SK-N-SH treated with all-trans-retinoic acid at 6 μM for 48 hours (cell line): ENCODE measurements at regions not wholly inside any gene's neighbourhood (a gene's known extent, or its start where the extent isn't known, plus 50 kb on each side); places are given as distances from the start of the nearest gene placed in this dataset.

Source experiments
- ATAC-seq: fragments of 200-7000 bp; cut with Tn5 transposase; 3 replicates; pipeline ENCODE4 v1.9.1; 2020; ENCODE audit warnings: mild to moderate bottlenecking, moderate library complexity
- ARNTL ChIP-seq: fragments of 450-650 bp; formaldehyde crosslinking; IDR thresholded peaks from 2 replicates; pipeline ENCODE4 v1.5.0; 2020; ENCODE audit warnings: low read depth, mild to moderate bottlenecking, moderate library complexity, borderline replicate concordance
- BACH2 ChIP-seq: fragments of 250-450 bp; sonication (Bioruptor Pico); IDR thresholded peaks from 2 replicates; pipeline ENCODE4 v1.9.0; 2021; ENCODE audit warnings: mild to moderate bottlenecking, borderline replicate concordance
- CREB5 ChIP-seq: fragments of 250-450 bp; sonication (Bioruptor Pico); IDR thresholded peaks from 2 replicates; pipeline ENCODE4 v1.5.1; 2020; ENCODE audit warnings: low read depth, mild to moderate bottlenecking, moderate library complexity
- CSRNP3 ChIP-seq: fragments of 250-450 bp; sonication (Bioruptor Pico); IDR thresholded peaks from 2 replicates; pipeline ENCODE4 v1.5.1; 2021; ENCODE audit warnings: mild to moderate bottlenecking, moderate library complexity
- ESRRG ChIP-seq: fragments of 250-450 bp; sonication (Bioruptor Pico); IDR thresholded peaks from 2 replicates; pipeline ENCODE4 v1.6.1; 2021; ENCODE audit warnings: mild to moderate bottlenecking
- GLIS3 ChIP-seq: fragments of 250-450 bp; sonication (Bioruptor Pico); IDR thresholded peaks from 2 replicates; pipeline ENCODE4 v1.5.0; 2020; ENCODE audit warnings: mild to moderate bottlenecking, moderate library complexity
- ISL1 ChIP-seq: fragments of 250-450 bp; sonication (Bioruptor Pico); IDR thresholded peaks from 2 replicates; pipeline ENCODE4 v2.1.2; 2022; ENCODE audit warnings: mild to moderate bottlenecking, moderate library complexity
- OSR1 ChIP-seq: fragments of 250-450 bp; sonication (Bioruptor Pico); IDR thresholded peaks from 2 replicates; pipeline ENCODE4 v1.8.0; 2022; ENCODE audit warnings: moderate library complexity, mild to moderate bottlenecking, inconsistent platforms
- PATZ1 ChIP-seq: fragments of 250-450 bp; sonication (Bioruptor Pico); IDR thresholded peaks from 2 replicates; pipeline ENCODE4 v1.8.0; 2020; ENCODE audit warnings: mild to moderate bottlenecking, moderate library complexity, borderline replicate concordance
- POU6F1 ChIP-seq: fragments of 250-450 bp; sonication (Bioruptor Pico); IDR thresholded peaks from 2 replicates; pipeline ENCODE4 v1.8.0; 2021; ENCODE audit warnings: low read depth, mild to moderate bottlenecking, moderate library complexity, borderline replicate concordance
- PPARA ChIP-seq: fragments of 250-450 bp; sonication (Bioruptor Pico); IDR thresholded peaks from 2 replicates; pipeline ENCODE4 v1.5.0; 2020; ENCODE audit warnings: mild to moderate bottlenecking, borderline replicate concordance
- RARB ChIP-seq: fragments of 250-450 bp; sonication (Bioruptor Pico); IDR thresholded peaks from 2 replicates; pipeline ENCODE4 v1.8.0; 2021; ENCODE audit warnings: mild to moderate bottlenecking, moderate library complexity
- SNAI2 ChIP-seq: fragments of 250-450 bp; sonication (Bioruptor Pico); IDR thresholded peaks from 2 replicates; pipeline ENCODE4 v1.5.0; 2020; ENCODE audit warnings: mild to moderate bottlenecking, moderate library complexity
- TCF4 ChIP-seq: fragments of 250-450 bp; sonication (Bioruptor Pico); IDR thresholded peaks from 2 replicates; pipeline ENCODE4 v1.8.0; 2021; ENCODE audit warnings: mild to moderate bottlenecking, moderate library complexity, borderline replicate concordance
- TOX ChIP-seq: fragments of 250-450 bp; sonication (Bioruptor Pico); IDR thresholded peaks from 2 replicates; pipeline ENCODE4 v1.8.0; 2021; ENCODE audit warnings: mild to moderate bottlenecking, moderate library complexity, borderline replicate concordance
- ZC3H10 ChIP-seq: fragments of 250-450 bp; sonication (Bioruptor Pico); IDR thresholded peaks from 2 replicates; pipeline ENCODE4 v1.5.1; 2021; ENCODE audit warnings: mild to moderate bottlenecking, moderate library complexity
- ZFP3 ChIP-seq: fragments of 250-450 bp; sonication (Bioruptor Pico); IDR thresholded peaks from 2 replicates; pipeline ENCODE4 v1.5.0; 2020; ENCODE audit warnings: mild to moderate bottlenecking, moderate library complexity
- ZFP30 ChIP-seq: fragments of 450-650 bp; formaldehyde crosslinking; IDR thresholded peaks from 2 replicates; pipeline ENCODE4 v1.5.0; 2022; ENCODE audit warnings: mild to moderate bottlenecking, moderate library complexity
- ZNF565 ChIP-seq: fragments of 450-650 bp; formaldehyde crosslinking; conservative IDR thresholded peaks from 2 replicates; pipeline ENCODE4 v1.5.0; 2020; ENCODE audit warnings: low read depth, mild to moderate bottlenecking, moderate library complexity
- ZNF70 ChIP-seq: fragments of 450-650 bp; formaldehyde crosslinking; IDR thresholded peaks from 2 replicates; pipeline ENCODE4 v1.5.0; 2020; ENCODE audit warnings: mild to moderate bottlenecking, moderate library complexity
- ZNF8 ChIP-seq: fragments of 450-650 bp; formaldehyde crosslinking; IDR thresholded peaks from 2 replicates; pipeline ENCODE4 v1.5.0; 2020; ENCODE audit warnings: mild to moderate bottlenecking, moderate library complexity

GRCh38 chr3:41118461-41119390 lies 80.6 kb upstream of the CTNNB1 start:
- TF ChIP-seq SNAI2 (CRISPR knock-in tag) (no peak), PPARA (CRISPR knock-in tag) (no peak), ZNF565 (CRISPR knock-in tag) (no peak), ZFP3 (no peak), TOX (CRISPR knock-in tag) (no peak), ZC3H10 (CRISPR knock-in tag) (no peak), ZNF8 (CRISPR knock-in tag) (no peak)
- ATAC-seq, result no peak

- TF ChIP-seq TCF4 (CRISPR knock-in tag), result no peak
- no peak for TF ChIP-seq ZC3H10 (CRISPR knock-in tag)
- no peak for ATAC-seq
These were observed 78.8 kb upstream of the CTNNB1 start for GRCh38 chr3:41120460-41120859.

- ATAC-seq, result no peak
These were observed 74.0 kb upstream of the CTNNB1 start for GRCh38 chr3:41125258-41125657.

GRCh38 chr3:41126472-41126871 lies 72.8 kb upstream of the CTNNB1 start:
- no peak for TF ChIP-seq POU6F1 (CRISPR knock-in tag)
- no peak for TF ChIP-seq OSR1 (CRISPR knock-in tag)
- TF ChIP-seq ISL1 (CRISPR knock-in tag), result no peak
- no peak for TF ChIP-seq TOX (CRISPR knock-in tag)
- TF ChIP-seq ZNF70, result no peak
- TF ChIP-seq ESRRG, result no peak
- TF ChIP-seq ARNTL (CRISPR knock-in tag), result no peak
- no peak for TF ChIP-seq PATZ1 (CRISPR knock-in tag)
- no peak for TF ChIP-seq ZFP30 (CRISPR knock-in tag)
- no peak for TF ChIP-seq SNAI2 (CRISPR knock-in tag)
- TF ChIP-seq PPARA (CRISPR knock-in tag), result no peak
- no peak for ATAC-seq

More at GRCh38 chr3:41125258-41125657, 74.0 kb upstream of the CTNNB1 start:
- TF ChIP-seq SNAI2 (CRISPR knock-in tag) (no peak), ZNF70 (no peak), BACH2 (CRISPR knock-in tag) (no peak), ZNF565 (CRISPR knock-in tag) (no peak), PPARA (CRISPR knock-in tag) (no peak), PATZ1 (CRISPR knock-in tag) (no peak), ZFP3 (no peak), CREB5 (CRISPR knock-in tag) (no peak), ISL1 (CRISPR knock-in tag) (no peak), ARNTL (CRISPR knock-in tag) (no peak), GLIS3 (CRISPR knock-in tag) (no peak), CSRNP3 (CRISPR knock-in tag) (no peak), RARB (CRISPR knock-in tag) (no peak), ESRRG (no peak)
